NCI-H2196 (cell line): ENCODE measurements at regions not wholly inside any gene's neighbourhood (a gene's known extent, or its start where the extent isn't known, plus 50 kb on each side); places are given as distances from the start of the nearest gene placed in this dataset.

Experiments used
- DNase-seq: peaks from one replicate; lab custom pipeline; 2025; ENCODE audit not compliant: unreplicated experiment; lab: John Stamatoyannopoulos, UW

- no peak for DNase-seq
Measured at GRCh38 chr7:32273297-32273696, 203.1 kb upstream of the PDE1C start.

- DNase-seq, result no peak
Measured at GRCh38 chr7:32266932-32267475, 196.8 kb upstream of the PDE1C start.

GRCh38 chr7:32264702-32265284, 194.6 kb upstream of the PDE1C start:
- DNase-seq, result no peak

- DNase-seq, result no peak
Measured at GRCh38 chr7:32263611-32264010, 193.4 kb upstream of the PDE1C start.

GRCh38 chr7:32262315-32262714, 192.1 kb upstream of the PDE1C start:
- no peak for DNase-seq

- peak; percentile 78 for DNase-seq
Measured at GRCh38 chr7:32259931-32260596, 189.9 kb upstream of the PDE1C start.

GRCh38 chr7:32258265-32258664, 188.1 kb upstream of the PDE1C start:
- no peak for DNase-seq

GRCh38 chr7:32257621-32258020, 187.4 kb upstream of the PDE1C start:
- DNase-seq, result peak; percentile 31

GRCh38 chr7:32256811-32257210, 186.6 kb upstream of the PDE1C start:
- DNase-seq, result no peak

GRCh38 chr7:32256376-32256775, 186.2 kb upstream of the PDE1C start:
- DNase-seq, result no peak

GRCh38 chr7:32255036-32255435, 184.8 kb upstream of the PDE1C start:
- DNase-seq, result no peak

- no peak for DNase-seq
Measured at GRCh38 chr7:32253299-32253698, 183.1 kb upstream of the PDE1C start.

- DNase-seq, result no peak
Measured at GRCh38 chr7:32251659-32252058, 181.5 kb upstream of the PDE1C start.

- no peak for DNase-seq
Measured at GRCh38 chr7:32250471-32251260, 180.5 kb upstream of the PDE1C start.

GRCh38 chr7:32250003-32250402, 179.8 kb upstream of the PDE1C start:
- DNase-seq, result no peak

- no peak for DNase-seq
Measured at GRCh38 chr7:32248522-32248921, 178.3 kb upstream of the PDE1C start.

- DNase-seq, result no peak
Measured at GRCh38 chr7:32244806-32245345, 174.7 kb upstream of the PDE1C start.

- DNase-seq, result no peak
Measured at GRCh38 chr7:32243687-32244290, 173.6 kb upstream of the PDE1C start.

- DNase-seq, result no peak
Measured at GRCh38 chr7:32242436-32242835, 172.2 kb upstream of the PDE1C start.

- no peak for DNase-seq
Measured at GRCh38 chr7:32241636-32242035, 171.4 kb upstream of the PDE1C start.

GRCh38 chr7:32239764-32240163, 169.6 kb upstream of the PDE1C start:
- DNase-seq, result no peak
